HEK293T (cell line): ENCODE measurements at regions not wholly inside any gene's neighbourhood (a gene's known extent, or its start where the extent isn't known, plus 50 kb on each side); places are given as distances from the start of the nearest gene placed in this dataset.

Experiments used
- SUZ12 ChIP-seq: fragments of 450-650 bp; IDR thresholded peaks from 2 replicates; pipeline ENCODE4 v1.6.1; 2016; ENCODE audit warnings: mild to moderate bottlenecking
- TARDBP ChIP-seq: fragments of 450-650 bp; IDR thresholded peaks from 2 replicates; pipeline ENCODE4 v1.6.1; 2016

DNA sequence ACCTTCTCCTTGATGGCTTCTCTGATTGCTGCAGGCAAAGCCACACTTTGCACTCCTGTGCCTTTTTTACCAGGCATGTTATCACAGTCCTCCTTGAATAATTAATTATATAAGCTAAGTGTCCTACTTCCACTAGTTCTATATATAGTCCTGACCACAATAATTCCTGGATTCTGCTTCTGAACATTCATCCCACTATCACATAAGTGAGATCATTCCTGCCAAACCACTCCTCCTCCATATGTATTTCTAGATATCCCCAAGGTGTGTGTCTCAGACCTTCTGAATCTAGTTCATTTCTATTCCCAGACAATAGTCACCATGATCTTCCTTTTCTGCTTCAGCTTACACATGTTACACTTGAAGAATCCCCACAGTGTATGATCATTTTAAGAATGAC lies 1237.5 kb upstream of the MAP3K7 start:
- TF ChIP-seq SUZ12 (no peak), TARDBP (no peak)
